ENCODE measurements at regions not wholly inside any gene's neighbourhood (a gene's known extent, or its start where the extent isn't known, plus 50 kb on each side); places are given as distances from the start of the nearest gene placed in this dataset. TPM values are rescaled to one million over a fixed set of nuclear protein-coding genes. Genes with fewer than 3 reads are reported as not detected.

DNA sequence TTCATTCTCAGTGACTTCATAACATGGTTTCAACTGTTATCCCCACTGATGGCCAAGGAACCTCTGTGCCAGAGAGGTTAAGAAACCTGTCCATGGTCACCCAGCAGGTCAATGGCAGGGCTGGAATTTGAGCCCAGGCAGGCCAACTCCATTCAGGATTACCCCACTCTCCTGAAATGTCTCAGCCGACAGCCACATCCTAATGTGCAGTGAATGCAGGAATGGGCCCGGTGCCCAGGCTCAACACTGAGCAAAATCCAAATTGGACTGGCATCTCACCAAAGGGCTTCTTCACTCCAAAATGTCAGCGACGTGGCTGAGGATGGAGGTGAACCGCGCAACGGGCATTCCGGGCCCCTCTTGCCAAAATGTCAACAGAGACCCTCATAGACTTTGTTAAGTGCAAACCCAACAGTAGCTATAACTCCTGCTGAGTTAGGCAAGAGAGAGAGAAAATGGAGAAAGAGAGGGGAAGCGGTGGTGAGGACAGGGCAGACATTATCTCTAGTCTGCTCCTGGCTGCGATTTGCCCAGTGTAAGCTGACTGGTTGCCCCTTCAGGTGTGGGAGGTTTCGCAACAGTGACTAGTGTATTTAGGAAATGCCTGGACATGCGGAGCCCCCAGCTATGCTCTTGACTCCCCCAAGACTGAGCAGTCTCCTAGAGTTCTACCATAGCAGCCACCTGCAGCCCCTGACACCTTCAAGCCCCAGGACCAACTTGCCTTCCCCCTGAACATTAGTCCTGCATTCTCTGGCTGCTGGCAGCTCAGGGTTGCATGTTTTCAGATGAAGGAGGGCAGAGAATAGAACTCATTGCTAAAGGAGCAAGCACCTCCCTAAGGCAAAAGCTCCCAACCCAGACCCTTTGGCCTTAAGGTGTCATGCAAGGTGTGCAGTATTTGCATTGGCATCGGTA is 167.7 kb downstream of the ANAPC1 start:
- DNase-seq (ENCODE audit: low read depth in 2 of 3, low spot score in 2 of 3): no peak

DNA sequence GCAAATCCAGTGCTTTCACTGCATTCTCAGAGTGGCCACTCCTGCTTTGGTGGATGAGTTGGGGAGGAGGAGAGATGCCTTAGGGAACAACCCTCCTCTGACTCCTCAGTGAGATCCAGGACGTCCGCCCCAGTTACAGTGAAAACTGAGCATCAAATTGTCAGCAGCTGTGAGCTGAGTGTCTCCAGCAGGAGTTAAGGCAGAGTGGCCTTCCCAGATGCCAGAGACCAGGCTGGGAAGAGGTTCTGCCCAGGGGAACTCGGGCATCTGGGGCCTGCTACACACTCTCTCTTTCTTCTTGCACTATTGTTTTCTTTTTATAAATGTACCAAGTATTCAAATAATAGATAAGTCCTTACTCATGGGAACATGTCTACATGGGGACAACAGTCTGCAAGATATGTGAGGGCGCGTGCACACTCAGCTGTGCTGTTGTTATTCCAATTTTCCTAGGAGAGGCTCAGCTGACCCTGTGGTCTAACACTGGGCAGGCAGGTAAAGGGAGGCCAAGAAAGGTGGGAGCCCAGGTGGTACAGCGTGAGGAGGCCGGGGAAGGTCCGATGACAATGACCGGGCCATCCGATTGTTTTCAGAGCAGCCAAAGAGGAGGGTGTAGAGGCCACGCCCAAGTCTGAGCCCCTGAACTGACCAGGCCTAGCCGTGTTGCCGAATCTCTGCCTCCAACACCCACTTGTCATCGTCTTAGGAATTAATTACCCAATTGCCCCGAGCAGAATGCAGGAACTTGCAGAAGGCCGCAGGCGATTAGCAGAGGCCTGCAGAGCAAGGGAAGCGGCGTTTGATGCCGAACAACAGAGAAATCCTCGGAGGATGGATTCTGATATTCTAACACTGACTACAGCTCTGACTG is 166.9 kb downstream of the ANAPC1 start:
- no peak for DNase-seq (ENCODE audit: low read depth in 2 of 3, low spot score in 2 of 3)

Small RNA genes lying in the stretch of these regions (small RNA-seq; reads per million reads assigned to genes)
- not detected for gene MIR4435-2

Data from hematopoietic multipotent progenitor cell (in vitro differentiated cells).